Activated CD4-positive, alpha-beta memory T cell treated with anti-CD3 and anti-CD28 coated beads, Interleukin-2, amount 10 ng/mL, durations not matched to agents 7 days and 5 days (primary cell): ENCODE measurements at regions not wholly inside any gene's neighbourhood (a gene's known extent, or its start where the extent isn't known, plus 50 kb on each side); places are given as distances from the start of the nearest gene placed in this dataset.
"Not testable (repeated sequence)": the region's sequence is repeated elsewhere in the genome, so short reads cannot be mapped to it uniquely, and the experiment has no call there.

Source experiments
- CTCF ChIA-PET: fragments of 350-600 bp; sonication (Branson Sonifier 250); formaldehyde crosslinking; loops from one replicate; lab custom pipeline; 2021; ENCODE audit warnings: antibody characterized with exemption, inconsistent platforms; lab: Charles Lee
- POLR2A ChIA-PET: fragments of 350-600 bp; sonication (Branson Sonifier 250); formaldehyde crosslinking; loops from one replicate; lab custom pipeline; 2021; ENCODE audit warnings: antibody characterized with exemption; lab: Charles Lee
- DNase-seq: peaks from one replicate; pipeline ENCODE4 v3.0.0-alpha.2; 2020
- H3K27ac Mint-ChIP-seq: one replicate; pipeline ENCODE4 v1.8.0; 2021; ENCODE audit warnings: mild to moderate bottlenecking, mixed read lengths
- H3K27me3 Mint-ChIP-seq: one replicate; pipeline ENCODE4 v1.8.0; 2021; ENCODE audit warnings: mixed read lengths
- H3K36me3 Mint-ChIP-seq: one replicate; pipeline ENCODE4 v1.8.0; 2021; ENCODE audit warnings: low read depth, mixed read lengths
- H3K4me1 Mint-ChIP-seq: one replicate; pipeline ENCODE4 v1.8.0; 2021; ENCODE audit warnings: mixed read lengths
- H3K4me3 Mint-ChIP-seq: one replicate; pipeline ENCODE4 v1.8.0; 2021; ENCODE audit warnings: mild to moderate bottlenecking, mixed read lengths
- H3K9me3 Mint-ChIP-seq: one replicate; pipeline ENCODE4 v1.8.0; 2021; ENCODE audit warnings: mixed read lengths

- H3K27me3 Mint-ChIP-seq, H3K4me3 Mint-ChIP-seq, CTCF ChIA-PET, POLR2A ChIA-PET, H3K36me3 Mint-ChIP-seq, DNase-seq, H3K27ac Mint-ChIP-seq, H3K9me3 Mint-ChIP-seq, H3K4me1 Mint-ChIP-seq: not testable (repeated sequence)
Measured at GRCh38 chr12:131244157-131244688, 290.5 kb downstream of the ADGRD1 start.

GRCh38 chr12:131245161-131245560, 291.5 kb downstream of the ADGRD1 start:
- DNase-seq, H3K36me3 Mint-ChIP-seq, H3K9me3 Mint-ChIP-seq, H3K4me1 Mint-ChIP-seq, H3K4me3 Mint-ChIP-seq, H3K27me3 Mint-ChIP-seq, CTCF ChIA-PET, H3K27ac Mint-ChIP-seq, POLR2A ChIA-PET: not testable (repeated sequence)

GRCh38 chr12:131245564-131246355, 292.1 kb downstream of the ADGRD1 start:
- Mint-ChIP-seq H3K4me1 (no peaks in the 10 kb centered on the region), H3K27me3 (no peaks in the 10 kb centered on the region), H3K4me3 (no peak overlapping the region), H3K36me3 (no peaks in the 10 kb centered on the region), H3K9me3 (no peaks in the 10 kb centered on the region), H3K27ac (no peak overlapping the region)
- ChIA-PET POLR2A (no interaction called here), CTCF (no interaction called here)
- DNase-seq: no peak

DNA sequence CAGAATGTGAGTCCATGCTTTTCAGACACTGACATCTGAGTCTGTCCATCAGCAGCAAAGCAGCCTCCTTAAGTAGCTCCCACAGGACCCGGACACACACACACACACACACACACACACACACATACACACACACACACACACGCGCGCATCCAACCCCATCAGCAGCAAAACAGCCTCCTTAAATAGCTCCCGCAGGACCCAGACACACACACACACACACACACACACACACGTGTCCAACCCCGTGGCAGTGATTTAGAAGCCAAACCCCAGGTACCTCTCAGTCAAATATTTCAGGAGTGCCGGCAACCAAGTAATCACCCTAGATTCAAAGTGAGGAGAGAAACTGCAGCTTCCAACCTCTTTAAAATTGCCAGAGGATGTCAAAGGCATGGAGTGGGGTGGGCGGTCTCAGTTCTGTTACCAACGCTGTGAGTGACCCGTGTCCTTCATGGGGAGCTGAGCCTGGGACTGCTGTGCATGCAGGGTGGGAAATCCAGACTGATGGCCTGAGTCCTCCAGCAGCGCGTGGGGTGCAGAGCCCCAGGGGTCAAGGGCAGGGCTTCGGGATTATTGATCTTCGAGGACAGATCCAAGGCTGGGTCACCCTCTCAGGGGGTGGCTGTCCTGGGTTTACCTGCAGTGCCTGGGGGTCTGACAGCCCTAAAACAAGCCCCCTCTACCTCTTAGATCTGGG, 293.5 kb downstream of the ADGRD1 start:
- H3K36me3 Mint-ChIP-seq, POLR2A ChIA-PET, H3K4me3 Mint-ChIP-seq, CTCF ChIA-PET, H3K9me3 Mint-ChIP-seq, H3K27me3 Mint-ChIP-seq, H3K27ac Mint-ChIP-seq, H3K4me1 Mint-ChIP-seq, DNase-seq: not testable (repeated sequence)

GRCh38 chr12:131247875-131248274, 294.2 kb downstream of the ADGRD1 start:
- H3K27ac Mint-ChIP-seq, H3K27me3 Mint-ChIP-seq, H3K4me1 Mint-ChIP-seq, POLR2A ChIA-PET, H3K36me3 Mint-ChIP-seq, DNase-seq, H3K9me3 Mint-ChIP-seq, CTCF ChIA-PET, H3K4me3 Mint-ChIP-seq: not testable (repeated sequence)

GRCh38 chr12:131249246-131250027, 295.7 kb downstream of the ADGRD1 start:
- POLR2A ChIA-PET: no interaction called here
- H3K4me1 Mint-ChIP-seq: no peaks in the 10 kb centered on the region
- no peaks in the 10 kb centered on the region for H3K36me3 Mint-ChIP-seq
- H3K9me3 Mint-ChIP-seq: no peaks in the 10 kb centered on the region
- DNase-seq: no peak
- no peaks in the 10 kb centered on the region for H3K27me3 Mint-ChIP-seq
- CTCF ChIA-PET: no interaction called here
- H3K4me3 Mint-ChIP-seq: no peak overlapping the region
- H3K27ac Mint-ChIP-seq: no peak overlapping the region

- H3K4me1 Mint-ChIP-seq: no peaks in the 10 kb centered on the region
- H3K27me3 Mint-ChIP-seq: no peaks in the 10 kb centered on the region
- H3K27ac Mint-ChIP-seq: no peak overlapping the region
- ChIA-PET POLR2A (no interaction called here), CTCF (no interaction called here)
- H3K36me3 Mint-ChIP-seq: no peaks in the 10 kb centered on the region
- no peak overlapping the region for H3K4me3 Mint-ChIP-seq
- no peak for DNase-seq
- no peaks in the 10 kb centered on the region for H3K9me3 Mint-ChIP-seq
Measured at GRCh38 chr12:131250028-131250950, 296.6 kb downstream of the ADGRD1 start.

DNA sequence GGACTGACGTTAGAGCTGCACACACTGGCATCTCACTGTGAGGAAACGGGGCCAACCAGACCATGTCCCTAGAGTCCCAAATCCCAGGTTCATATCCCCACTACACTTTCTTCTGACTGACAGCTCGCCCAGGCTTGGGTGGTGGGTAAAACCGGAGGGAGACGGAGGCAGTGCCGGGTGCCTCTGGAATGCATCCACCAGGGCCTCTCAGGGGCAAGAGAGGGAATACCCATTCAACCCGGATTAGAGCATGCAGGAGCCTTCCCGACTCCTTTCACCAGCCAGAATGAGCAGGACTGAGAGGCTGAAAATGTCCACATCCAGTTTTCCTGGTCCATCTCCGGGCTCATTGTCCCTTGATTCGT, 297.2 kb downstream of the ADGRD1 start:
- ChIA-PET CTCF (no interaction called here), POLR2A (no interaction called here)
- no peak overlapping the region for H3K27ac Mint-ChIP-seq
- no peaks in the 10 kb centered on the region for H3K9me3 Mint-ChIP-seq
- H3K36me3 Mint-ChIP-seq: no peaks in the 10 kb centered on the region
- H3K4me3 Mint-ChIP-seq: no peak overlapping the region
- DNase-seq: no peak
- H3K27me3 Mint-ChIP-seq: no peaks in the 10 kb centered on the region
- no peaks in the 10 kb centered on the region for H3K4me1 Mint-ChIP-seq

GRCh38 chr12:131251336-131252101, 297.8 kb downstream of the ADGRD1 start:
- Mint-ChIP-seq H3K4me3 (no peak overlapping the region), H3K4me1 (no peaks in the 10 kb centered on the region), H3K9me3 (no peaks in the 10 kb centered on the region), H3K27ac (no peak overlapping the region), H3K36me3 (no peaks in the 10 kb centered on the region), H3K27me3 (no peaks in the 10 kb centered on the region)
- ChIA-PET CTCF (no interaction called here), POLR2A (no interaction called here)
- no peak for DNase-seq

GRCh38 chr12:131253376-131254026, 299.8 kb downstream of the ADGRD1 start:
- ChIA-PET CTCF (no interaction called here), POLR2A (no interaction called here)
- no peaks in the 10 kb centered on the region for H3K27me3 Mint-ChIP-seq
- no peak overlapping the region for H3K27ac Mint-ChIP-seq
- DNase-seq: no peak
- no peaks in the 10 kb centered on the region for H3K4me1 Mint-ChIP-seq
- no peaks in the 10 kb centered on the region for H3K9me3 Mint-ChIP-seq
- H3K36me3 Mint-ChIP-seq: no peaks in the 10 kb centered on the region
- H3K4me3 Mint-ChIP-seq: no peak overlapping the region

DNA sequence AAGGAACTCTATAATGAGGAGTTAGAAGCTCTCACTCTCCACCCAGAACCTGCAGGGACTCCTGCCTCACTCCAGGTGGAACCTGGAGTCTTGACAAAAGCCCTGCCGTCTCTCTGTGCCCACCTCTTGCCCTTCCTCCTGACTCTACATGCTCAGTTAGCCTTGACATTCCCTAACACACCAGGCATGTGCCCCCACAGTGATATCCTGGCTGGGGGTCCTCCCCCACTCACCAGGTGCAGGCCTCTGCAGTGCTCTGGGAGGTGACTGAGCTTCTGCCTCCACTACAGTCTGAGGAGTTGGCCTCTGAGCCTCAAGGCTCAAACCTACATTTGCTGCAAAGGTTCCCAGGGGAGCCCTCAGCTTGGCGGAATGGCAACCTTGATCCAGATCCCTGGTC, 300.7 kb downstream of the ADGRD1 start:
- Mint-ChIP-seq H3K4me1 (no peaks in the 10 kb centered on the region), H3K4me3 (no peak overlapping the region), H3K9me3 (no peaks in the 10 kb centered on the region), H3K27ac (no peak overlapping the region), H3K36me3 (no peaks in the 10 kb centered on the region), H3K27me3 (no peaks in the 10 kb centered on the region)
- POLR2A ChIA-PET: no interaction called here
- CTCF ChIA-PET: no interaction called here
- DNase-seq: no peak

DNA sequence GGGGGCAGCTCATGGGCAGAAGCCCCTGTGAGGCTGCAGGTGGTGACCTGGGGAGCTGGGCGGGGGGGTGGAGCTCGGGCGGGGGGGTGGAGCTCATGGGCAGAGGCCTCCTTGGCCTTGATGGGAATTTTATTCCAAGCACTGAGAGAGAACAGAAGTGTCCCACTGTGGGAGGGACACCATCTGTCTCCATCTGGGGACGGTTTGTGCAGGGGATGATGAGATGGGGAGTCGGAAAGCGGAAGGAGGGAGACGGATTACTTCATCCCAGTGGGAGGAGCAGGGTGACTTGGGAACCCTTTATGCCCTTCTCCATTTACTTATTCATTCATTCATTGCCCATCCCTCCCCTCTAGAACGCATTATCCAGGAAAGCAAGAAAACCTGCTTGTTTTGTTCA, 304.7 kb downstream of the ADGRD1 start:
- DNase-seq: no peak
- no peaks in the 10 kb centered on the region for H3K36me3 Mint-ChIP-seq
- no peak overlapping the region for H3K27ac Mint-ChIP-seq
- no peaks in the 10 kb centered on the region for H3K9me3 Mint-ChIP-seq
- no peaks in the 10 kb centered on the region for H3K4me1 Mint-ChIP-seq
- no peak overlapping the region for H3K4me3 Mint-ChIP-seq
- H3K27me3 Mint-ChIP-seq: no peaks in the 10 kb centered on the region
- CTCF ChIA-PET: no interaction called here
- POLR2A ChIA-PET: no interaction called here
